ENCODE measurements at regions not wholly inside any gene's neighbourhood (a gene's known extent, or its start where the extent isn't known, plus 50 kb on each side); places are given as distances from the start of the nearest gene placed in this dataset.

DNA sequence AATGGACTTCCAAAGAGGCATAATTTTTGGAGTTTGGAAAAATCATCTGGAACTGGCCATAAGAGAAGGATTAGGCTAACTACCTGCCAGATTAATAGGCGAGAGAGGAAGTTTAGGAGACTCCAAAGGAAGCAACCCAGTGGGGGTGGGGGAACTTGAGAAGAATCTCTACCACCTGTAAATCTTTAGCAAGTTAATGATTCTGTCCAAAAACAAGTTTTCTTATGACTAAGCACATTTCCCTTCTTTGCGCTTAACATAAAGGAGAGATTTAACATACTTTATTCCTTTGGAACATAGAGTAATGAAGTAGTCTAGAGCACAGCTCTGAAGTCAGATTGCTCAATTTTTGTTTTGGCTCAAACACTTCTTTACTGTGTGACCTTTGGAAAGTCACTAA, 58.2 kb upstream of the PAPPA start:
- TF ChIP-seq, protein P1, sequence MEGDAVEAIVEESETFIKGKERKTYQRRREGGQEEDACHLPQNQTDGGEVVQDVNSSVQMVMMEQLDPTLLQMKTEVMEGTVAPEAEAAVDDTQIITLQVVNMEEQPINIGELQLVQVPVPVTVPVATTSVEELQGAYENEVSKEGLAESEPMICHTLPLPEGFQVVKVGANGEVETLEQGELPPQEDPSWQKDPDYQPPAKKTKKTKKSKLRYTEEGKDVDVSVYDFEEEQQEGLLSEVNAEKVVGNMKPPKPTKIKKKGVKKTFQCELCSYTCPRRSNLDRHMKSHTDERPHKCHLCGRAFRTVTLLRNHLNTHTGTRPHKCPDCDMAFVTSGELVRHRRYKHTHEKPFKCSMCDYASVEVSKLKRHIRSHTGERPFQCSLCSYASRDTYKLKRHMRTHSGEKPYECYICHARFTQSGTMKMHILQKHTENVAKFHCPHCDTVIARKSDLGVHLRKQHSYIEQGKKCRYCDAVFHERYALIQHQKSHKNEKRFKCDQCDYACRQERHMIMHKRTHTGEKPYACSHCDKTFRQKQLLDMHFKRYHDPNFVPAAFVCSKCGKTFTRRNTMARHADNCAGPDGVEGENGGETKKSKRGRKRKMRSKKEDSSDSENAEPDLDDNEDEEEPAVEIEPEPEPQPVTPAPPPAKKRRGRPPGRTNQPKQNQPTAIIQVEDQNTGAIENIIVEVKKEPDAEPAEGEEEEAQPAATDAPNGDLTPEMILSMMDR (IDR thresholded peaks at IDR 0.05) = no peak
- TF ChIP-seq POLR2A (IDR thresholded peaks at IDR 0.05) = no peak
